ENCODE measurements at regions not wholly inside any gene's neighbourhood (a gene's known extent, or its start where the extent isn't known, plus 50 kb on each side); places are given as distances from the start of the nearest gene placed in this dataset.

- DNase-seq (ENCODE audit: low read depth), result no peak
Observed at GRCh38 chr16:51085271-51085670, 65.8 kb downstream of the SALL1 start.

DNA sequence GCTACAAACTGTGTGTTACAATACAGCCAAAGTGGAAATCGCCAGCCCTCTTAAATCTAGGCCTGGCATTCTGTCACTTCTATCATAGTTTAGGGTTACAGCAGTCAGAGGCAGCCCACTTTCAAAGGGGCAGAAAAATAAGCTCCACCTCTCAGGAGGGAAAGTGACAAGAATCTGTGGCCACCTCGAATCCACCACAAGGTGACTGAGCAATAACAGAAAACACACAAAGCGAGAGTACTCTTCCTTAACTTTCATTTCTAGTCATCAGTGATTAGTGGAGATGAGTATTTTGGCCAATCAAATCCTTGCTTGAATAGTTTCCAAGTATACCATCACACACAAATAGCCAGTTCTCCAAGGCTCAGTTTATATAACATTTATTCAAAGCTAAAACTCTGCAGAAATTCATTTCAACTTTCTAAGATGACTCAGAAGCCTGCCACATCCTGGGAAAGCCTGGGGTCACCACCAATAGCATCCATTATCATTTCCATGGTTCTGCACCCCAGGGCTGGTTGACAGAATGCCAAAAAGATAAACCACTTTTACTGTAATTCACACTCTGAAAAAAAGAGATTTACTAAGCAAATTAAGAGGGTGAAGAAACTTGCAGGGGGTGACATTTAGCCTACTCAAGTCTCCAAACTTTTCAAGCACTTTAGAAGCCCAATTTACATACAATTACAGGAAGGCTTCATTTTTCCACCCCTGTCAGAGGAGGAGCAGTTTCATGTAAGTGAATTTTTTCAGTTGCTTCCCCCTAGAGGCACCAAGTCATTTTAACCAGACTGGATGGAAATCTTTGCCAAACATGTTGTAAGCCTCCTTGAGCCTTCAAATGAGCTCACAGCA is 66.8 kb downstream of the SALL1 start:
- no peak for DNase-seq (ENCODE audit: low read depth)

DNA sequence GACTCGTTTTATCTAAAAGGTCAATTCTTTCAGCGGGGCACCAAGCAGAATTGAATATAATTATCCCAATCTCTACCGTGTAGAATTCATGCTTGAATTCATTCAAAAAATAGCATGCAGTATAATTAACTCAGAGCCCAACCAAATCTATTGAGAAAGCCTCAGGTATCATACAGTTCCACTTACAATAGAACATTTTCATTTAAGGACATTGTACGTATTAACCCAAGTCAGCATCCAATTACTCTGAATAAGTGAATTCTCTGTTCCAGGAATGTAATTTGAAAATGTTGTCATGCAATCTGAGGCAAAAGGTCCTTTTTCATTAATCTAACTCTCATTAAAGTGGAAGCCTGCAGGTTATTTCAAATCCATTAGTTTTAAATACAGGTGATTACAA is 78.5 kb downstream of the SALL1 start:
- no peak for DNase-seq (ENCODE audit: low read depth)

- DNase-seq (ENCODE audit: low read depth), result no peak
Observed at GRCh38 chr16:51071326-51071725, 79.7 kb downstream of the SALL1 start.

- DNase-seq (ENCODE audit: low read depth), result no peak
Observed at GRCh38 chr16:51067352-51067751, 83.7 kb downstream of the SALL1 start.

- DNase-seq (ENCODE audit: low read depth), result no peak
Observed at GRCh38 chr16:51062039-51062438, 89.0 kb downstream of the SALL1 start.

GRCh38 chr16:51061328-51061727 is 89.7 kb downstream of the SALL1 start:
- DNase-seq (ENCODE audit: low read depth), result no peak

DNA sequence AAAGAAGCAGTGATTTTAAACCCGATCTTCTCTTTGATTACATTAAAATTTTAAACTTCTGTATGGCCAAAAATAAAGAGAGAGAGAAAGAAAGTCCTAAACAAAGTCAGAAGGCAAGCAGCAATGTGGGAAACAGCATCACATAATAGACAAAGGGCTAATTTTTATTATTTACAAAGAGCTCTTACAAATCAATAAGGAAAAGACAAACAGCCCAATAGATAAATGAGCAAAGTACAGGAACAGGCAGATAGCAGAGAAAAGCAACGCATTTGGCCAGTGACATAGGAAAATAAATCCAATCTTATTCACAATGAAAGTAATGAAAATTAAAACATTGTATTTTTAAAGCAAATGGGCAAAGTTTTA is 93.1 kb downstream of the SALL1 start:
- DNase-seq (ENCODE audit: low read depth), result no peak

- DNase-seq (ENCODE audit: low read depth), result no peak
Observed at GRCh38 chr16:51057102-51057793, 93.8 kb downstream of the SALL1 start.

- no peak for DNase-seq (ENCODE audit: low read depth)
Observed at GRCh38 chr16:51056331-51056730, 94.7 kb downstream of the SALL1 start.

- DNase-seq (ENCODE audit: low read depth), result no peak
Observed at GRCh38 chr16:51055434-51055833, 95.6 kb downstream of the SALL1 start.

DNA sequence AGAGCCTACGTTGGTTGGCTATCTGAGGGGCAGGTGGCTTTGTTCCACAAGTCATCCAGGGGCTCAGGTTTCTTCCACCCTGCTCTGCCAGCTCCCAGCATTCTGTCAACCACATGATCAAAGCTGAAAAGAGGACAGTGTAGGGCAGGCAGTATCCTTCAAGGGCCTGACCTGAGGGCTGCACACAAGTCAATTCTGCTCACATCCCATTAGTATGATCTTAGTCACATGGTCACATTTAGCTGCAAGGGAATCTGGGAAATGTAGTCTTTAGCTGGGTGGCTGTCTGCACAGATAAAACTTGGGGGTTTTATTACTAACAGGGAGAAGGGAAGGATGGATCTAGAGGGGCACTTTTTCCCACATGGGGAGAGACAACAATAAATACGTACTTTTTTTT is 97.3 kb downstream of the SALL1 start:
- DNase-seq (ENCODE audit: low read depth), result no peak

- no peak for DNase-seq (ENCODE audit: low read depth)
Observed at GRCh38 chr16:51051671-51052070, 99.4 kb downstream of the SALL1 start.

DNA sequence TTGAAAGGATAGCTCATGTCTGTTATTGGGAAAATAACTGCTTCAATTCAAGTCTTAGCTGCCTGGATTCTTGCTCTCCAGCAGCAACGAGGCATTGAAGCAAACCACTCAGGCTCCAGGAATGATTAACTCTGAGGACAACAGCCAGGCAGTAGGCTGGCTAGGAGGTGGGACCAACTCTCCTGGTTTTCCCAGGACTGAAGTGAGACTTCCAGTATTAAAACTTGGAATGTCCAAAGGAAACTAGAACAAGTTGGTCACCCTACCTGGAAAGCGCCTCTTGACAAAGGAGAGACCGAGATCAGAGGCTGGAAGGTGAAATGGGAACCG is 100.7 kb downstream of the SALL1 start:
- no peak for DNase-seq (ENCODE audit: low read depth)

GRCh38 chr16:51049678-51050376 is 101.2 kb downstream of the SALL1 start:
- no peak for DNase-seq (ENCODE audit: low read depth)

DNA sequence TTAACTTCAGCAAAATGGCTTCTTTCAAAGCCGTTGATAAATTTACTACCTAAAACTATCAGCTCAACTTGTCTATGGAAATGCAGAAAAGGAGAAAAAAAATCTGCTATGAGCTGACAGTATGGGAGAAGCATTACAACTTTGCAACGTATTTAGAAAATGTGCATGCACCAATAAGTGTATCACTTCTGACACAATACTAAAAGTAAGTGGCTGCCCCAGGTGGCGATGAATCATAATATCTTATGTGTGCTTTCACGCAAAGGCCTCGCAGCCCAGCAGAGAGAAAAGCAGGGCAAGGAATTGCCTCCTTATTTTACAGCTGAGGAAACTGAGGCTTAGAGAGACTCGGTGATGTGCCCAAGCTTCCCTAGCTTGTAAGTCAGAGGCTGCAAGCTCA is 101.8 kb downstream of the SALL1 start:
- DNase-seq (ENCODE audit: low read depth), result no peak

DNA sequence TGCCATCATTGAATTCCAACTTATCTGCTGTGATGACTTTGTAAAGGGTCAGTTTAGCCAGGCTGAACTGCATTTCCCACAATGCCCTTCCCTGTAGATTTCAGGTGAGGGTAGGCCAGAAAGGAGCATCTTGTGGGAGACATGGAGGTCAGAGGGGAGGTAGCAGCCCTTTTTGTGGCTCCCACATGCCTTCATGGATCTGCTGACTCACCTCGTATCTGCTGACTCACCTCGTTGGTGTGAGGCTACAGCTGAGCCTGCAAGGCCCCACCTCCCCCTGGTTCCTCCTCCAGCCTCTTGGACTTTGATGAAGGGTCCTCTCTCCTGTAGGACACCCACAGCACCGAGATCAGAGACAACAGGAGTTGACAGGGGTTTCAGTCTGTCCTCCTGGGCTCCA is 102.5 kb downstream of the SALL1 start:
- no peak for DNase-seq (ENCODE audit: low read depth)

DNA sequence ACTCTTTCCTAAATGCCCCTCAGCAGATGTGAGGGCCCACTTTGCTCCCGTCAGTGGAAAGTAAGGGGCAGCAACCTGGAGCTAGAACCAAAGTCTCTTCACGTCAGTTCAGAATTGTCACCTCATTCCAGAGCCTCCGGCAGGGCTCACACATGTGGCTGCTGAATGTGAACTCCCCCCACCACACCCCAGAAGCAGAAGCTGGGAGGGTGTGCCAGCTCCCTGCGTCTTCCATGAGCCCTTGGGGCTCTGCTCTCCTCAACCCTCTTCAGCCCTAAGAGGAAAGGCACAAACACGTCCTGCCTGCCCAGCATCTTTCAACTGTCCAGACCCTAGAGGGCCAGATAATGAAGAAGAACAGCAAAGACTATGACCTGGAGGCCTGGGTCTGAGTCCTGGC is 105.3 kb downstream of the SALL1 start:
- DNase-seq (ENCODE audit: low read depth), result no peak

DNA sequence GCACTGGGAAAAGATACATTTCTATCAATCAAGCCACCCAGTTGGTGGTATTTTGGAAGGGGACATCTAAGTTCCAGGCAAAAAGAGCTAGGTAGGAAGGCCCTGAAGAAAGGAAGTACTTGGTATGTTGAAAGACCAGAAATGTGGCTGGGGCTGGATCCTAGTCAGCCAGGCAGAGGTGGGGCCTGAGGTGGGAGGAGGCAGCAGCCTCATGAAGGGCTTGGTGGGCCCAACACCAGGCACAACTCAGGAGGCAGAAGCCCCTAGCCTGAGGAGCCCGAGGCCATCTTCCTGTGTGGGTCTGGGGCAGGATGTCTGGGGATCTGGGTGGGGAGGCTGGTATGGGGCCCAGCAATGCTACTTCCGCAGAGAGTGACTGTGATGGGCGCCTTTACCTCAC is 105.9 kb downstream of the SALL1 start:
- no peak for DNase-seq (ENCODE audit: low read depth)

DNA sequence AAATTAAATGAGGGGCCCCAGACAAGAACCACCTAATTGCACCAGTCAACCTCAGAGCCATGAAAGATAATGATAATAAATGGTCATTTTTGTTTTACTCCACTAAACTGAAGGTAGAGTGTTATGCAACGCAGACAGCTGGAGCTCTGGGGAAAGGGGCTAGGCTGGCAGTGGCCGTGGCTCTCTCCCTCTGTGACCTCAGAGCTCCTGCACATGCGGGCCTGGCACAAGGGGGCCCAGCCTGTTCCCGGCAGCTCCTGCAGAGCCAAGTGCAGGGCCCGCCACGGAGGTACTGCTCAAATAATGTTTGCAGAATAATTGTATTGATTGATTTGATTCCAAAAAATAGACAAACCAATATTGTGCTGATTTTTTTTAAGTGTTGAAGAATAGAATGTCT is 109.5 kb downstream of the SALL1 start:
- DNase-seq (ENCODE audit: low read depth), result no peak

DNA sequence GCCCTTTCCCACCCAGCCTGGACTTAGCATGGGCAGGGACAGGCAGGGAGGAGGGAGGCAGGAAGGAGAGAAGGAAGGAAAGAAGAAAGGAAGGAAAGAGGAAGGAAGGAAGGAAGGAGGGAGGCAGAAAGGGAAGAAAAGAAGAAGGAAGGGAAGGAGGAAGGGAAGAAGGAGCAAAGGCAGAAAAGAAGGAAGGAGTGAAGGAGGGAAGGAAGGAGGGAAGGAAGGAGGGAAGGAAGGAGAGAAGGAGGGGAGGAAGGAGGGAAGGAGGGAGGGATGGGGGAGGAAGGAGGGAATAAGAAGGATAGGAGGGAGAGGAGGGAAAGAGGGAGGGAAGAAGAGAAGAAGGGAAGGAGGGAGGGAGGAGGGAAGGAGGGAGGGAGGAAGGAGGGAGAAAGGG is 110.4 kb downstream of the SALL1 start:
- DNase-seq (ENCODE audit: low read depth), result no peak

- DNase-seq (ENCODE audit: low read depth), result no peak
Observed at GRCh38 chr16:51039638-51040331, 111.3 kb downstream of the SALL1 start.
